Breast epithelium (tissue), 3 donors: ENCODE measurements at regions not wholly inside any gene's neighbourhood (a gene's known extent, or its start where the extent isn't known, plus 50 kb on each side); places are given as distances from the start of the nearest gene placed in this dataset.
"Not testable (repeated sequence)": the region's sequence is repeated elsewhere in the genome, so short reads cannot be mapped to it uniquely, and the experiment has no call there.

Experiments used
- CTCF ChIP-seq, 3 donors: fragments of 450-650 bp; IDR thresholded peaks; one replicate each; pipeline ENCODE4 v1.5.1; 2016 to 2017; ENCODE audit warnings: antibody characterized with exemption in 3 of 3, mild to moderate bottlenecking in 3 of 3, moderate library complexity in 3 of 3
- POLR2A ChIP-seq: fragments of 450-650 bp; IDR thresholded peaks from one replicate; pipeline ENCODE4 v1.6.1; 2016; ENCODE audit warnings: antibody characterized with exemption, mild to moderate bottlenecking, moderate library complexity
- POLR2AphosphoS5 ChIP-seq, 3 donors: sonication (generic); formaldehyde crosslinking; IDR thresholded peaks; one replicate each; pipeline ENCODE4 v1.6.1; 2017; ENCODE audit warnings: antibody characterized with exemption in 3 of 3

GRCh38 chr22:48620460-48620859 is 1207.2 kb downstream of the BRD1 start:
- not testable (repeated sequence) for TF ChIP-seq CTCF (IDR thresholded peaks at IDR 0.05); POLR2A; POLR2AphosphoS5 (IDR thresholded peaks at IDR 0.05)
